ENCODE measurements at regions not wholly inside any gene's neighbourhood (a gene's known extent, or its start where the extent isn't known, plus 50 kb on each side); places are given as distances from the start of the nearest gene placed in this dataset.

GRCh38 chr10:55630491-55631056 lies 730.5 kb downstream of the ZWINT start:
- no peak for TF ChIP-seq CTCF (IDR thresholded peaks at IDR 0.05)
- Histone ChIP-seq H3K4me1 (ENCODE audit: insufficient read depth, low read length) (peaks cover 3% of the 10 kb centered on the region), H3K4me3 (ENCODE audit: low read length) (no peak overlapping the region), H3K27me3 (ENCODE audit: control insufficient read depth in 1 of 2, insufficient read depth in 2 of 2, low read length in 2 of 2) (peaks cover 25 to 27% of the 10 kb centered on the region in 2 experiments), H3K36me3 (ENCODE audit: insufficient read depth, low read length) (no peaks in the 10 kb centered on the region), H3K27ac (ENCODE audit: low read depth in 1 of 2, low read length in 2 of 2) (no peak overlapping the region), H3K9me3 (ENCODE audit: control insufficient read depth in 1 of 2, insufficient read depth in 1 of 2, low read length in 2 of 2) (peaks cover 0 to 31% of the 10 kb centered on the region in 2 experiments)
- ATAC-seq (ENCODE audit: poor library complexity) (no peak), DNase-seq (no peak)
- H3K4me3 Mint-ChIP-seq = no peak overlapping the region
- peaks cover 39% of the 10 kb centered on the region for H3K27me3 Mint-ChIP-seq
- H3K36me3 Mint-ChIP-seq (ENCODE audit: low read depth) = no peaks in the 10 kb centered on the region
- ChIA-PET CTCF (no interaction called here), POLR2A (no interaction called here)
- no peaks in the 10 kb centered on the region for H3K4me1 Mint-ChIP-seq (ENCODE audit: low read depth)
- intact Hi-C loops (cut with DNase I, micrococcal nuclease) = no loop called here
- peaks cover 7% of the 10 kb centered on the region for H3K9me3 Mint-ChIP-seq
- H3K27ac Mint-ChIP-seq = no peak overlapping the region

- intact Hi-C loops (cut with DNase I, micrococcal nuclease) = no loop called here
- DNase-seq (no peak), ATAC-seq (ENCODE audit: poor library complexity) (no peak)
- H3K9me3 Mint-ChIP-seq = peaks cover 7% of the 10 kb centered on the region
- no peak overlapping the region for H3K4me3 Mint-ChIP-seq
- peaks cover 39% of the 10 kb centered on the region for H3K27me3 Mint-ChIP-seq
- Histone ChIP-seq H3K9me3 (ENCODE audit: control insufficient read depth in 1 of 2, insufficient read depth in 1 of 2, low read length in 2 of 2) (peaks cover 0 to 31% of the 10 kb centered on the region in 2 experiments), H3K36me3 (ENCODE audit: insufficient read depth, low read length) (no peaks in the 10 kb centered on the region), H3K4me1 (ENCODE audit: insufficient read depth, low read length) (peaks cover 3% of the 10 kb centered on the region), H3K4me3 (ENCODE audit: low read length) (no peak overlapping the region), H3K27me3 (ENCODE audit: control insufficient read depth in 1 of 2, insufficient read depth in 2 of 2, low read length in 2 of 2) (peaks cover 25 to 27% of the 10 kb centered on the region in 2 experiments), H3K27ac (ENCODE audit: low read depth in 1 of 2, low read length in 2 of 2) (no peak overlapping the region)
- TF ChIP-seq CTCF (IDR thresholded peaks at IDR 0.05) = no peak
- no peaks in the 10 kb centered on the region for H3K4me1 Mint-ChIP-seq (ENCODE audit: low read depth)
- ChIA-PET POLR2A (no interaction called here), CTCF (no interaction called here)
- no peaks in the 10 kb centered on the region for H3K36me3 Mint-ChIP-seq (ENCODE audit: low read depth)
- no peak overlapping the region for H3K27ac Mint-ChIP-seq
These were observed 731.1 kb downstream of the ZWINT start for GRCh38 chr10:55629793-55630490.

DNA sequence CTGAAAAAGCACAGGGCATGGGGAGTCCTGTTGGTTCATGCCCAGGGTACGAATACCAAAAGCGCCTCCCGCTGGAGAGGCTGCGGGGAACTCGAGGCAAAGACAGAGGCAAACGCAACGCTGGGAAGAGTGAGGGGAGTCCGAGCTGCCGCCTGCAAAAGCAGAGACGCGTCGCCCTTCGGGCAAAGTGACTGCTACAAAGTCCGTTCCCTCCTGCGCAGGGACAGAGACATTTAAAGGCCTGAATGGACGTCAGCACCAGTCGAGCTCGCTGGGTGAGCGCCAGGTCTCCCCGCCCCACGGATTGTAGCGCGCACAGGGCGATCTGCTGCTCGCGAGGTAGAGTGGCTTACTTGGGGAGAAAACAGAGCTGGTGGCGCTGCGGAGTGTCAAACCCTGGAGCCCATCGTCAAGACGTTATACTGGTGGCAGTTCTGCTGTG lies 732.8 kb downstream of the ZWINT start:
- intact Hi-C loops (cut with DNase I, micrococcal nuclease) = no loop called here
- CTCF ChIA-PET = no interaction called here
- DNase-seq = no peak
- no peak for TF ChIP-seq CTCF (IDR thresholded peaks at IDR 0.05)
- Histone ChIP-seq H3K9me3 (ENCODE audit: control insufficient read depth in 1 of 2, insufficient read depth in 1 of 2, low read length in 2 of 2) (peaks cover 0 to 31% of the 10 kb centered on the region in 2 experiments), H3K27ac (ENCODE audit: low read depth in 1 of 2, low read length in 2 of 2) (no peak overlapping the region), H3K4me3 (ENCODE audit: low read length) (no peak overlapping the region), H3K36me3 (ENCODE audit: insufficient read depth, low read length) (no peaks in the 10 kb centered on the region), H3K27me3 (ENCODE audit: control insufficient read depth in 1 of 2, insufficient read depth in 2 of 2, low read length in 2 of 2) (peaks cover 25 to 27% of the 10 kb centered on the region in 2 experiments), H3K4me1 (ENCODE audit: insufficient read depth, low read length) (peaks cover 3% of the 10 kb centered on the region)
- Mint-ChIP-seq H3K27me3 (peaks cover 36% of the 10 kb centered on the region), H3K27ac (no peak overlapping the region), H3K4me3 (no peak overlapping the region), H3K36me3 (ENCODE audit: low read depth) (no peaks in the 10 kb centered on the region), H3K4me1 (ENCODE audit: low read depth) (no peaks in the 10 kb centered on the region), H3K9me3 (peaks cover 4% of the 10 kb centered on the region)
- no peak for ATAC-seq (ENCODE audit: poor library complexity)
- POLR2A ChIA-PET = no interaction called here
